HEK293 (cell line): ENCODE measurements at regions not wholly inside any gene's neighbourhood (a gene's known extent, or its start where the extent isn't known, plus 50 kb on each side); places are given as distances from the start of the nearest gene placed in this dataset.

Source experiments
- CTCF ChIA-PET: fragments of 350-600 bp; formaldehyde crosslinking; extraction: SDS; loops from one replicate; lab custom pipeline; 2021; ENCODE audit warnings: antibody characterized with exemption; lab: Yijun Ruan, JAX
- POLR2A ChIA-PET: fragments of 300-600 bp; formaldehyde crosslinking; extraction: SDS; loops from one replicate; lab custom pipeline; 2020; ENCODE audit warnings: antibody characterized with exemption, inconsistent platforms; lab: Yijun Ruan, JAX
- H3K27ac ChIP-seq: fragments of 200-500 bp; sonication (Bioruptor generic); 2 replicates; pipeline ENCODE4 v1.5.1; 2014; ENCODE audit warnings: low read depth, low read length, control low read depth, inconsistent platforms; ENCODE audit errors: extremely low read depth
- H3K36me3 ChIP-seq, 2 experiments: fragments of 200-500 bp in 1 of 2; sonication (Bioruptor generic) in 1 of 2; 1 replicate in 1 of 2; 2 replicates in 1 of 2; pipeline ENCODE4 v1.5.1; 2014 to 2017; ENCODE audit warnings: inconsistent platforms in 2 of 2, low read length in 2 of 2; ENCODE audit not compliant: control insufficient read depth in 2 of 2, insufficient read depth in 1 of 2
- H3K4me1 ChIP-seq: fragments of 200-500 bp; sonication (Bioruptor generic); 2 replicates; pipeline ENCODE4 v1.5.1; 2014; ENCODE audit warnings: mild to moderate bottlenecking, low read length, inconsistent platforms; ENCODE audit not compliant: control insufficient read depth, insufficient read depth
- H3K4me3 ChIP-seq: 2 replicates; pipeline ENCODE4 v1.5.1; 2011; ENCODE audit warnings: low read depth, mild to moderate bottlenecking, control low read depth, low read length, moderate library complexity
- H3K9me3 ChIP-seq: fragments of 200-500 bp; sonication (Bioruptor generic); 2 replicates; pipeline ENCODE4 v1.5.1; 2014; ENCODE audit warnings: low read depth, low read length, inconsistent platforms; ENCODE audit not compliant: control insufficient read depth, insufficient read depth
- KLF16 ChIP-seq: fragments of 450-650 bp; formaldehyde crosslinking; IDR thresholded peaks from 2 replicates; pipeline ENCODE4 v1.5.1; 2017; ENCODE audit warnings: missing biosample characterization, missing genetic modification characterization
- KLF7 ChIP-seq: fragments of 450-650 bp; formaldehyde crosslinking; IDR thresholded peaks from 2 replicates; pipeline ENCODE4 v1.5.1; 2016; ENCODE audit warnings: missing biosample characterization, missing genetic modification characterization, borderline replicate concordance
- PRDM1 ChIP-seq: fragments of 450-650 bp; formaldehyde crosslinking; IDR thresholded peaks from 2 replicates; pipeline ENCODE4; 2016; ENCODE audit warnings: missing biosample characterization, missing genetic modification characterization
- SETDB1 ChIP-seq: IDR thresholded peaks from one replicate; pipeline ENCODE4 v1.6.1; 2017; ENCODE audit warnings: mild to moderate bottlenecking, low read length, moderate library complexity, mixed read lengths; ENCODE audit not compliant: insufficient read length
- YY2 ChIP-seq: fragments of 450-650 bp; formaldehyde crosslinking; IDR thresholded peaks from 2 replicates; pipeline ENCODE4 v1.5.1; 2016; ENCODE audit warnings: missing biosample characterization, missing genetic modification characterization
- ZNF121 ChIP-seq: fragments of 450-650 bp; formaldehyde crosslinking; IDR thresholded peaks from 2 replicates; pipeline ENCODE4 v1.5.1; 2016; ENCODE audit warnings: missing biosample characterization, missing genetic modification characterization
- ZNF16 ChIP-seq: fragments of 450-650 bp; formaldehyde crosslinking; IDR thresholded peaks from 2 replicates; pipeline ENCODE4 v1.5.1; 2016; ENCODE audit warnings: low read depth, missing biosample characterization, missing genetic modification characterization
- ZNF19 ChIP-seq: fragments of 450-650 bp; formaldehyde crosslinking; IDR thresholded peaks from 2 replicates; pipeline ENCODE4; 2016; ENCODE audit warnings: missing biosample characterization, missing genetic modification characterization, low read depth
- ZNF214 ChIP-seq: fragments of 450-650 bp; formaldehyde crosslinking; IDR thresholded peaks from 2 replicates; pipeline ENCODE4 v1.5.1; 2017; ENCODE audit warnings: missing biosample characterization, mild to moderate bottlenecking, missing genetic modification characterization, borderline replicate concordance
- ZNF24 ChIP-seq: fragments of 450-650 bp; formaldehyde crosslinking; IDR thresholded peaks from 2 replicates; pipeline ENCODE4 v1.5.1; 2016; ENCODE audit warnings: missing biosample characterization, missing genetic modification characterization
- ZNF274 ChIP-seq, 2 experiments: fragments of 200-500 bp in 1 of 2; fragments of 450-650 bp in 1 of 2; sonication (Bioruptor generic) in 1 of 2; formaldehyde crosslinking in 1 of 2; IDR thresholded peaks; 2 replicates each; pipeline versions ENCODE4 v1.5.1 to v1.6.1; 2014 to 2016; ENCODE audit warnings: borderline replicate concordance in 1 of 2, inconsistent platforms in 1 of 2, low read length in 1 of 2, missing biosample characterization in 1 of 2, missing genetic modification characterization in 1 of 2
- ZNF37A ChIP-seq: fragments of 450-650 bp; IDR thresholded peaks from 2 replicates; pipeline ENCODE4 v1.5.1; 2018; ENCODE audit warnings: missing biosample characterization, missing genetic modification characterization
- ZNF391 ChIP-seq: fragments of 450-650 bp; formaldehyde crosslinking; IDR thresholded peaks from 2 replicates; pipeline ENCODE4 v1.5.1; 2016; ENCODE audit warnings: low read depth, missing biosample characterization, missing genetic modification characterization, borderline replicate concordance
- ZNF433 ChIP-seq: fragments of 450-650 bp; formaldehyde crosslinking; IDR thresholded peaks from 2 replicates; pipeline ENCODE4 v1.5.1; 2016; ENCODE audit warnings: missing biosample characterization, missing genetic modification characterization, low read depth
- ZNF473 ChIP-seq: fragments of 450-650 bp; formaldehyde crosslinking; IDR thresholded peaks from 2 replicates; pipeline ENCODE4 v1.5.1; 2017; ENCODE audit warnings: missing biosample characterization, missing genetic modification characterization
- ZNF510 ChIP-seq: fragments of 450-650 bp; formaldehyde crosslinking; IDR thresholded peaks from 2 replicates; pipeline ENCODE4 v1.5.1; 2018; ENCODE audit warnings: mild to moderate bottlenecking, missing genetic modification characterization, missing biosample characterization; ENCODE audit not compliant: insufficient replicate concordance
- ZNF558 ChIP-seq: fragments of 450-650 bp; formaldehyde crosslinking; IDR thresholded peaks from 2 replicates; pipeline ENCODE4 v1.5.1; 2016; ENCODE audit warnings: missing biosample characterization, missing genetic modification characterization
- ZNF561 ChIP-seq: fragments of 450-650 bp; IDR thresholded peaks from 2 replicates; pipeline ENCODE4 v1.5.1; 2018; ENCODE audit warnings: missing biosample characterization, missing genetic modification characterization, borderline replicate concordance
- ZNF596 ChIP-seq: fragments of 450-650 bp; IDR thresholded peaks from 2 replicates; pipeline ENCODE4 v1.5.0; 2018; ENCODE audit warnings: missing biosample characterization, mild to moderate bottlenecking, missing genetic modification characterization, moderate library complexity
- ZNF600 ChIP-seq: fragments of 450-650 bp; formaldehyde crosslinking; IDR thresholded peaks from 2 replicates; pipeline ENCODE4 v1.5.1; 2016; ENCODE audit warnings: missing biosample characterization, missing genetic modification characterization
- ZNF660 ChIP-seq: fragments of 450-650 bp; IDR thresholded peaks from 2 replicates; pipeline ENCODE4 v1.5.1; 2018; ENCODE audit warnings: missing biosample characterization, mild to moderate bottlenecking, missing genetic modification characterization
- ZNF701 ChIP-seq: fragments of 450-650 bp; formaldehyde crosslinking; IDR thresholded peaks from 2 replicates; pipeline ENCODE4 v1.5.1; 2016; ENCODE audit warnings: missing biosample characterization, missing genetic modification characterization
- ZNF768 ChIP-seq: fragments of 450-650 bp; formaldehyde crosslinking; IDR thresholded peaks from 2 replicates; pipeline ENCODE4 v1.5.1; 2018; ENCODE audit warnings: missing biosample characterization, mild to moderate bottlenecking, missing genetic modification characterization
- ZNF777 ChIP-seq: fragments of 450-650 bp; formaldehyde crosslinking; IDR thresholded peaks from 2 replicates; pipeline ENCODE4 v1.5.1; 2017; ENCODE audit warnings: missing biosample characterization, missing genetic modification characterization, borderline replicate concordance
- ZNF792 ChIP-seq: fragments of 450-650 bp; formaldehyde crosslinking; IDR thresholded peaks from 2 replicates; pipeline ENCODE4 v1.5.1; 2016; ENCODE audit warnings: missing biosample characterization, missing genetic modification characterization
- ZNF843 ChIP-seq: fragments of 450-650 bp; formaldehyde crosslinking; IDR thresholded peaks from 2 replicates; pipeline ENCODE4 v1.5.1; 2016; ENCODE audit warnings: missing biosample characterization, missing genetic modification characterization
- ZSCAN30 ChIP-seq: fragments of 450-650 bp; IDR thresholded peaks from 2 replicates; pipeline ENCODE4 v1.5.1; 2018; ENCODE audit warnings: missing biosample characterization, mild to moderate bottlenecking, missing genetic modification characterization, moderate library complexity
- TF ChIP-seq, protein P1 (sequence below): fragments of 450-650 bp; IDR thresholded peaks from 2 replicates; pipeline ENCODE4 v1.5.1; 2018; ENCODE audit warnings: missing biosample characterization, mild to moderate bottlenecking, missing genetic modification characterization
- TF ChIP-seq, protein P2 (sequence below): fragments of 450-650 bp; formaldehyde crosslinking; IDR thresholded peaks from 2 replicates; pipeline ENCODE4 v1.5.1; 2016; ENCODE audit warnings: missing biosample characterization, missing genetic modification characterization, low read depth
- TF ChIP-seq, protein P3 (sequence below): fragments of 450-650 bp; formaldehyde crosslinking; IDR thresholded peaks from 2 replicates; pipeline ENCODE4 v1.5.1; 2016; ENCODE audit warnings: missing biosample characterization, missing genetic modification characterization
- TF ChIP-seq, protein P4 (sequence below): fragments of 450-650 bp; formaldehyde crosslinking; IDR thresholded peaks from 2 replicates; pipeline ENCODE4 v1.5.1; 2016; ENCODE audit warnings: missing biosample characterization, missing genetic modification characterization

GRCh38 chr5:113969901-113970300 lies 392.0 kb upstream of the KCNN2 start:
- POLR2A ChIA-PET: no interaction called here
- no peaks in the 10 kb centered on the region for H3K9me3 ChIP-seq
- no peaks in the 10 kb centered on the region for H3K36me3 ChIP-seq
- no peaks in the 10 kb centered on the region for H3K4me1 ChIP-seq
- no peak overlapping the region for H3K27ac ChIP-seq
- TF ChIP-seq ZNF701: no peak
- TF ChIP-seq ZNF24 (tag by site-specific recombination): no peak
- no peak for TF ChIP-seq KLF16 (tag by site-specific recombination)
- TF ChIP-seq ZNF768: no peak
- no peak for TF ChIP-seq ZSCAN30 (tag by site-specific recombination)
- TF ChIP-seq ZNF600 (tag by site-specific recombination): no peak
- TF ChIP-seq, protein P1, sequence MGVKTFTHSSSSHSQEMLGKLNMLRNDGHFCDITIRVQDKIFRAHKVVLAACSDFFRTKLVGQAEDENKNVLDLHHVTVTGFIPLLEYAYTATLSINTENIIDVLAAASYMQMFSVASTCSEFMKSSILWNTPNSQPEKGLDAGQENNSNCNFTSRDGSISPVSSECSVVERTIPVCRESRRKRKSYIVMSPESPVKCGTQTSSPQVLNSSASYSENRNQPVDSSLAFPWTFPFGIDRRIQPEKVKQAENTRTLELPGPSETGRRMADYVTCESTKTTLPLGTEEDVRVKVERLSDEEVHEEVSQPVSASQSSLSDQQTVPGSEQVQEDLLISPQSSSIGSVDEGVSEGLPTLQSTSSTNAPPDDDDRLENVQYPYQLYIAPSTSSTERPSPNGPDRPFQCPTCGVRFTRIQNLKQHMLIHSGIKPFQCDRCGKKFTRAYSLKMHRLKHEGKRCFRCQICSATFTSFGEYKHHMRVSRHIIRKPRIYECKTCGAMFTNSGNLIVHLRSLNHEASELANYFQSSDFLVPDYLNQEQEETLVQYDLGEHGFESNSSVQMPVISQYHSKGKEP (tag by site-specific recombination): no peak
- no peak for TF ChIP-seq ZNF214 (tag by site-specific recombination)
- TF ChIP-seq SETDB1: no peak
- no peak for TF ChIP-seq ZNF510
- no peak for TF ChIP-seq ZNF792 (tag by site-specific recombination)
- no peak for TF ChIP-seq ZNF843 (tag by site-specific recombination)
- no peak for TF ChIP-seq ZNF596
- no peak for TF ChIP-seq ZNF391
- TF ChIP-seq ZNF433: no peak
- no peak for TF ChIP-seq ZNF473 (tag by site-specific recombination)
- no peak for TF ChIP-seq PRDM1
- TF ChIP-seq, all 188 proteins: peak for 0
- CTCF ChIA-PET: no interaction called here
- H3K4me3 ChIP-seq: no peak overlapping the region

DNA sequence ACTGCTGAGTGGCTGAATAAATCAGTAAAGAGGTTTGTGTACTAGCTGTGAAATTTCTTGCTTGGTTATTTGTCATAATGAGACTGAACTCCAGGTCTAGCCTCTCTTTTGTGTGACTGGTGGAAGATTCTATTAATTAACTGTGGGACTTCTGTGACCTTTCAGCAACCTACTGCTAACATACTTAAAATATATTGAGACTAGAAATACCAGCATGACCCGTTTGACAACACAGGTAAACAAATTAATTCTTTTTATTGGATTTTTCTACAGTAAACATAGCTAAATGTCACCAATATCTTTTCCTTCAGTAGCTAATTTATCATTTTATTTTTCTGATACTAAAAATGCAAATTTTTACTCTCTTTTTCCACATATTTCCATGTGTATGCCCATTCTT lies 390.4 kb upstream of the KCNN2 start:
- Histone ChIP-seq H3K9me3 (no peaks in the 10 kb centered on the region), H3K4me1 (no peaks in the 10 kb centered on the region), H3K27ac (no peak overlapping the region), H3K36me3 (no peaks in the 10 kb centered on the region), H3K4me3 (no peak overlapping the region)
- CTCF ChIA-PET: interaction anchor here (0.6 kb wide), 1 partner anchor 283 kb away, joined by 6 read pairs; no protein-coding TSS in a partner anchor
- POLR2A ChIA-PET: no interaction called here
- TF ChIP-seq ZNF843 (tag by site-specific recombination): no peak
- no peak for TF ChIP-seq ZNF561 (tag by site-specific recombination)
- TF ChIP-seq, protein P2, sequence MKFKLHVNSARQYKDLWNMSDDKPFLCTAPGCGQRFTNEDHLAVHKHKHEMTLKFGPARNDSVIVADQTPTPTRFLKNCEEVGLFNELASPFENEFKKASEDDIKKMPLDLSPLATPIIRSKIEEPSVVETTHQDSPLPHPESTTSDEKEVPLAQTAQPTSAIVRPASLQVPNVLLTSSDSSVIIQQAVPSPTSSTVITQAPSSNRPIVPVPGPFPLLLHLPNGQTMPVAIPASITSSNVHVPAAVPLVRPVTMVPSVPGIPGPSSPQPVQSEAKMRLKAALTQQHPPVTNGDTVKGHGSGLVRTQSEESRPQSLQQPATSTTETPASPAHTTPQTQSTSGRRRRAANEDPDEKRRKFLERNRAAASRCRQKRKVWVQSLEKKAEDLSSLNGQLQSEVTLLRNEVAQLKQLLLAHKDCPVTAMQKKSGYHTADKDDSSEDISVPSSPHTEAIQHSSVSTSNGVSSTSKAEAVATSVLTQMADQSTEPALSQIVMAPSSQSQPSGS (tag by site-specific recombination): no peak
- no peak for TF ChIP-seq ZNF19
- TF ChIP-seq, protein P3, sequence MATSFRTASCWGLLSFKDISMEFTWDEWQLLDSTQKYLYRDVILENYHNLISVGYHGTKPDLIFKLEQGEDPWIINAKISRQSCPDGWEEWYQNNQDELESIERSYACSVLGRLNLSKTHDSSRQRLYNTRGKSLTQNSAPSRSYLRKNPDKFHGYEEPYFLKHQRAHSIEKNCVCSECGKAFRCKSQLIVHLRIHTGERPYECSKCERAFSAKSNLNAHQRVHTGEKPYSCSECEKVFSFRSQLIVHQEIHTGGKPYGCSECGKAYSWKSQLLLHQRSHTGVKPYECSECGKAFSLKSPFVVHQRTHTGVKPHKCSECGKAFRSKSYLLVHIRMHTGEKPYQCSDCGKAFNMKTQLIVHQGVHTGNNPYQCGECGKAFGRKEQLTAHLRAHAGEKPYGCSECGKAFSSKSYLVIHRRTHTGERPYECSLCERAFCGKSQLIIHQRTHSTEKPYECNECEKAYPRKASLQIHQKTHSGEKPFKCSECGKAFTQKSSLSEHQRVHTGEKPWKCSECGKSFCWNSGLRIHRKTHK (tag by site-specific recombination): no peak
- TF ChIP-seq ZNF16: no peak
- TF ChIP-seq ZNF37A (tag by site-specific recombination): no peak
- no peak for TF ChIP-seq YY2 (tag by site-specific recombination)
- no peak for TF ChIP-seq ZNF660
- TF ChIP-seq, protein P4, sequence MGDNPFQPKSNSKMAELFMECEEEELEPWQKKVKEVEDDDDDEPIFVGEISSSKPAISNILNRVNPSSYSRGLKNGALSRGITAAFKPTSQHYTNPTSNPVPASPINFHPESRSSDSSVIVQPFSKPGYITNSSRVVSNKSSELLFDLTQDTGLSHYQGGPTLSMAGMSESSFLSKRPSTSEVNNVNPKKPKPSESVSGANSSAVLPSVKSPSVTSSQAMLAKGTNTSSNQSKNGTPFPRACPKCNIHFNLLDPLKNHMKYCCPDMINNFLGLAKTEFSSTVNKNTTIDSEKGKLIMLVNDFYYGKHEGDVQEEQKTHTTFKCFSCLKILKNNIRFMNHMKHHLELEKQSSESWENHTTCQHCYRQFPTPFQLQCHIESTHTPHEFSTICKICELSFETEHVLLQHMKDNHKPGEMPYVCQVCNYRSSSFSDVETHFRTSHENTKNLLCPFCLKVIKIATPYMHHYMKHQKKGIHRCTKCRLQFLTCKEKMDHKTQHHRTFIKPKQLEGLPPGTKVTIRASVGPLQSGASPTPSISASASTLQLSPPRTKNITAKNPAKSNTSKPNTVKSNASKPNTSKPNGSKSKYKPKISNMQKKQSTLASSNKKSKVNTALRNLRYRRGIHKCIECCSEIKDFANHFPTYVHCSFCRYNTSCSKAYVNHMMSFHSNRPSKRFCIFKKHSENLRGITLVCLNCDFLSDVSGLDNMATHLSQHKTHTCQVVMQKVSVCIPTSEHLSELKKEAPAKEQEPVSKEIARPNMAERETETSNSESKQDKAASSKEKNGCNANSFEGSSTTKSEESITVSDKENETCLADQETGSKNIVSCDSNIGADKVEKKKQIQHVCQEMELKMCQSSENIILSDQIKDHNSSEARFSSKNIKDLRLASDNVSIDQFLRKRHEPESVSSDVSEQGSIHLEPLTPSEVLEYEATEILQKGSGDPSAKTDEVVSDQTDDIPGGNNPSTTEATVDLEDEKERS: no peak
- TF ChIP-seq ZNF274 (IDR thresholded peaks at IDR 0.05; ENCODE audit: low read length): no peak
- no peak for TF ChIP-seq ZNF274 (tag by site-specific recombination; IDR thresholded peaks at IDR 0.05; ENCODE audit: borderline replicate concordance)
- TF ChIP-seq KLF7 (tag by site-specific recombination): no peak
- no peak for TF ChIP-seq ZNF777 (tag by site-specific recombination)
- TF ChIP-seq ZNF792 (tag by site-specific recombination): no peak
- no peak for TF ChIP-seq ZNF558
- TF ChIP-seq ZSCAN30 (tag by site-specific recombination): no peak
- no peak for TF ChIP-seq ZNF121
